Astrocyte (in vitro differentiated cells and primary cell): ENCODE measurements at regions not wholly inside any gene's neighbourhood (a gene's known extent, or its start where the extent isn't known, plus 50 kb on each side); places are given as distances from the start of the nearest gene placed in this dataset.

Source experiments
- EZH2 ChIP-seq: IDR thresholded peaks from 2 replicates; pipeline ENCODE4 v1.6.1; 2012; ENCODE audit warnings: mild to moderate bottlenecking, low read length, inconsistent platforms; ENCODE audit not compliant: insufficient read depth
- TF ChIP-seq, protein P1 (sequence below): IDR thresholded peaks from 2 replicates; pipeline ENCODE4 v1.5.1; 2011; ENCODE audit warnings: low read depth, mild to moderate bottlenecking, inconsistent platforms, low read length, moderate library complexity; ENCODE audit not compliant: insufficient read depth

DNA sequence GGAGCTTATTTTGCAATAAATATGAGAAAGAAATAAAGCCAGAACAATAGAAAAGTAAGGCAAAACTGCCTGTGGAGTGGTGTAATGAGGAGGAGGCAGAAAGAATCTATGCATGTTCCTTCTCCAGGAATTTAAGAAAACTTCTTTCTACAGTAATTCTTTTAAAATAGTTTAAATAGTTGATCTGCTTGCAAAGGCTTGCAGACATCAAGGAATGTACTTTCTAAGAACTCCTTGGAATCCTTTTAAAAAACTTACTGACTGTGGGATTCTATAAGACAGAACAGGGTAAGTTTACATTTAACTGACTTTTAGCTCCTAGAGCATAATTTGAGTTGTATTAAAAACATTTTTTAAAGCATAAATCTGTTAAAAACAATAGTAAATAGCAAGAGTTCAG is 63.2 kb upstream of the ALB start:
- TF ChIP-seq, protein P1, sequence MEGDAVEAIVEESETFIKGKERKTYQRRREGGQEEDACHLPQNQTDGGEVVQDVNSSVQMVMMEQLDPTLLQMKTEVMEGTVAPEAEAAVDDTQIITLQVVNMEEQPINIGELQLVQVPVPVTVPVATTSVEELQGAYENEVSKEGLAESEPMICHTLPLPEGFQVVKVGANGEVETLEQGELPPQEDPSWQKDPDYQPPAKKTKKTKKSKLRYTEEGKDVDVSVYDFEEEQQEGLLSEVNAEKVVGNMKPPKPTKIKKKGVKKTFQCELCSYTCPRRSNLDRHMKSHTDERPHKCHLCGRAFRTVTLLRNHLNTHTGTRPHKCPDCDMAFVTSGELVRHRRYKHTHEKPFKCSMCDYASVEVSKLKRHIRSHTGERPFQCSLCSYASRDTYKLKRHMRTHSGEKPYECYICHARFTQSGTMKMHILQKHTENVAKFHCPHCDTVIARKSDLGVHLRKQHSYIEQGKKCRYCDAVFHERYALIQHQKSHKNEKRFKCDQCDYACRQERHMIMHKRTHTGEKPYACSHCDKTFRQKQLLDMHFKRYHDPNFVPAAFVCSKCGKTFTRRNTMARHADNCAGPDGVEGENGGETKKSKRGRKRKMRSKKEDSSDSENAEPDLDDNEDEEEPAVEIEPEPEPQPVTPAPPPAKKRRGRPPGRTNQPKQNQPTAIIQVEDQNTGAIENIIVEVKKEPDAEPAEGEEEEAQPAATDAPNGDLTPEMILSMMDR: no peak
- no peak for TF ChIP-seq EZH2
